HG03442 (cell line): ENCODE measurements at regions not wholly inside any gene's neighbourhood (a gene's known extent, or its start where the extent isn't known, plus 50 kb on each side); places are given as distances from the start of the nearest gene placed in this dataset.
A peak's percentile ranks its signal among the peaks of the same experiment; 100 is the strongest.
"Not testable (repeated sequence)": the region's sequence is repeated elsewhere in the genome, so short reads cannot be mapped to it uniquely, and the experiment has no call there.

Experiments used
- ATAC-seq: cut with Tn5 transposase; IDR thresholded peaks from one replicate; pipeline ENCODE4 v1.9.1; 2021; ENCODE audit warnings: mild to moderate bottlenecking, moderate library complexity; ENCODE audit not compliant: unreplicated experiment

DNA sequence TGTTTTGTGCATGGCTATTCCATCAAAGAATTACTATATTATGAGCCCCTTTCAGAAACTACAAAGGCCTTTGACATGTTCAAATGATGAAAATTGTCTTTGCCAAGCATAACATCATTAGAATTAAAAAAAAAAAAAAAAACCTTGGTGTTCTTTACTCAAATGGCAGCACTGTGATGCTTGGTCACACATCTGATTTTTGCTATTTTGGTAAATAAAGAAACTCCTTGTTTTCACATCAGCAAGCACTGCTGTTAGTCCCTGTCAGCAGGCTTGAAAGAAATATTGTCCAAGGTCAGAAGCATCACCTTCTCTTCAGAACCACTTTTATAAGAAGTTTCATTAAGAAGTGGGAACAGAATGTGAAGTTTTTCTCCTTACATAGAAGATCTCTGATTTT is 537.3 kb downstream of the MFSD1 start:
- ATAC-seq: no peak

DNA sequence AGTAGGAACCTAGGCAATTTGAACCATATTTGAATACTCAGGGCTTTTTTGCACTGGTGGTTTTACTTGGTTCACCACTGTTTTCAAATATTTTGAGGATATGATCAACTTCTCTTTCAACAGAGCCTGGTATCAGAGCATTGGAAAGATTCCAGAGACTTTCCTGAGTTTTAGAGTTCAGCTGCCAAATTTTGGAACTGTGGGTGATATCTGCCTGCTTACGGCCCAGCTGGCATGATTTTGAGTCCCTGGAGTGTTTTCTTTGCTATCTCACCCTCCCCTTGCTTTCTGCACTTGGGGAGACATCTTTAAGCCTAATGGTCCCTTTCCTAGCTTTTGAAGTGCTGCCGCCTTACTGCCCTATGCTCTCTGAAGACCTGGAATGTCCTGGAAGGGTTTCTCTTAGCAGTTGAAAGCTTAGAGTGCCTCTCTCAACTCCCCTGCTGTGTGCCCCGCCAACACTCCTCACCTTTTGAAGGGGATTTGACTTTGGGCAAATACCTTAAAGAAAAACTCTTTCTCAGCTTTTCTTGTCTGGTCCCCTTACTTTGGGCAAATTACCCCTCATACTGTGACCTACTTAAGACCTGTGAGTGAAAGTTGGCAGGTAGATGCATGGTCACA is 539.1 kb downstream of the MFSD1 start:
- ATAC-seq: no peak

DNA sequence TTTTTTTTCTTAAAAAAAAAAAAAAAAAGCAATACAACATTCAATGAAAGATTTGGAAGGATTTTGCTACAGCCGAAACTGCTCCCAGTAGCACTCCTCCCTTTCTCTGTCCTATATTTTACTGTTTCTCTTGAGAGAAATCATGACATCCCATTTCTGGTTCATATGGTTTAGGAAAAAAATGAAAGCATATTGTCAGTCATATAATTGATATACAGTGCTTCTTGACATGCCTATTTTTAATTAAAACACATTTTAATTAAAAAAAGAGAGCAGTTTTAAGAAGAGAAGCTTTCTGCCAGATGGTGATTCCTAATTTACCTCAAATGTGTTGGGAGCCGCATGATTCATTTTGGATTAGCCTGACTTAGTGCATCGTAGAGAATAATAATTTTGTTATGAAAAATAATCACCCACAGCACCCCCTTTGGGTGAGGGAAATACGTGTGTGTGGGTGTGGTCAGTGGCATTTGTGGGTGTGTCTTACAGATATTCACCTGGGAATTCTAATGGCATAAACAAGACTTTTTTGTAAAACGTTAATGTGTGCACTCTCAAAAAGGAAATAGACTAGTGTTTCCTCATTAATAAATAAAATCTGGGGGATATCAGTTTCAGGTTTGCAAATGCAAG is 544.5 kb downstream of the MFSD1 start:
- ATAC-seq: no peak

DNA sequence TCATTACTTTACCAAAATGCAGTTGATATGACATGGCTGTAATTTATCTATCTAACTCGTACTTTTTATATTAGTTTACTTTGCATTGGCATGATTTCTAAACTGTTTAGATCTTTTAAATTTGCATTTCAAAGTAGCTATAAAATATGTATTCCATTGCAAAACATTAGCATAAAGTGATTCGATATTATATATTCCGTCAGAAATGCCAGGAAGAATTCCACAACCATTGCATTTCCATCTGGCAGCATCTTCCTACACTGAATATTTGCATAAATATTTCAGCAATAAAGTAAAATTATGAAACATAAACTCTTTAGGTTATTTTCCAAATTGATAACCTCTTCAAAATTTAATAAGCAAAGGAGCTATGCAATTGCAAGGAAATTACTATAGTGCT is 546.6 kb downstream of the MFSD1 start:
- no peak for ATAC-seq

DNA sequence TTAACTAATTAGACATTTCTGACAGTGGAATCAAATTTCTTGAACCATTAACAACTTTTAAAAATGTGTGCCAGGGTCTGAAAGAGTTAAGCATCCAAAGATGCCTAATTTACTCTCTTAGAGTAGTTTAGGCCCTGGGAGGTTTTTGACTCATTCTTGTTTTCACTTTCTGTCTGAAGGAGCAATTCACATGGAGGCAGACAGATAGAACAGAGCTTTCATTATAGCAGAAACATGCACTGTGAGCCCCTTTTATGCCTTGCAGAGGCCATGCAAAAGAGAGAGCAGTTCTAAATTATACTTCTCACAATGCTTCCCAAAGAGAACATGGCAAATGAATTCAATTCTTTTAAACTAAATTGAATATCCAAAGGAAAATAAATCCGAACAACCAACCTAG is 554.8 kb downstream of the MFSD1 start:
- ATAC-seq: peak; percentile 82

DNA sequence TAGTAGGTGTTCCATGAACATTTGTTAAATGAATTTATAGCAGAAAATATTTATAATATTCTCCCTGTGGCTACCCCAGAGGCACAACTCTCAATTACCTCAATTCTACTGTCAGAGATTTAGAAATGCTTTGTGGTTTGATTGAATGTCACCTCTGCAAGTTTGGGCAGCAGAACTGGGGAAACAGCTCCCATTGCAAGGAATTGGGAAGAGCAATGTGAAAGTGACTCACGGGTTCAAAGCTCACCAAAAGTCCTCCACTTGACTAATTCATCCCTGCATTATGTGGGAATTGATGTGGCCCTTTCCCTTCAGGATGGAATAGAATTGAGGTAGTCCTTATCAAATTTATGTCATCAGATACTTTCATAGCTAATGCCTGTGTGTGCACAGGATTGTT is 562.7 kb downstream of the MFSD1 start:
- no peak for ATAC-seq

DNA sequence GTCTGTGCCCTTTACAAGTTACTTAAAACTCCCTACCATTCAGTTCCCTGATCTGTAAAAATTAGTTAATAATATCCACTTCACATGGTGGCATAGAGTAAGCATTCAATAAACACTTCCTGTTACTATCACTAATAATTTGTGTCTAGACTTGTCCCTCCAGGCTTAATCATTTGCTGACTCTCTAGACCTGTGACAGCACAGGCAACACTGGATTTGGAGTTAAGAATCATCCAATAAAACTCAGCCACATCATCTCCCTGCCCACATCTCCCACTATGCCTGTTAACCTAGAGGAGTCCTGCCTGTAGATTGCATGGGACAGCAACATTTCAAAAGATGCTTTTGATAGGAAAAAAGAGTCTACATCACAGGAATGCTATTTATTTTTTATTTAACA is 564.6 kb downstream of the MFSD1 start:
- ATAC-seq: no peak

DNA sequence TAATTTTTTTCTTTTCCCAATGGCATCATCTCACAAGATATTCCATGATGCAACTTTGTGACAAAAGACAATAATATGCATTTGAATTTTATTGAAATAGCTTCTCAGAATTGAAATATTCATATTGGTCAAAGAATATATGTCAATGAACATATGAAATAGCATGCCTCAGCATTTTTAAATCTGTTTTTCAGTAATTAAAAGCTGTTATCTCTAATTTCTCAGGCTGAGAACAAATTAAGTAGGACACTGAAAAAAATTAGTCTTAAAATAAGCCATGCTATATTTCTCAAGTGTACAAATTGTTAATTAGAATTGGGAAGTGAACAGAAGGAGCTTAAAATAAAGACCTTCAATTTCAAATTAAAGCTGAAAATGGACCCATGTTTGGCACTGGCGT is 570.1 kb downstream of the MFSD1 start:
- ATAC-seq: no peak

DNA sequence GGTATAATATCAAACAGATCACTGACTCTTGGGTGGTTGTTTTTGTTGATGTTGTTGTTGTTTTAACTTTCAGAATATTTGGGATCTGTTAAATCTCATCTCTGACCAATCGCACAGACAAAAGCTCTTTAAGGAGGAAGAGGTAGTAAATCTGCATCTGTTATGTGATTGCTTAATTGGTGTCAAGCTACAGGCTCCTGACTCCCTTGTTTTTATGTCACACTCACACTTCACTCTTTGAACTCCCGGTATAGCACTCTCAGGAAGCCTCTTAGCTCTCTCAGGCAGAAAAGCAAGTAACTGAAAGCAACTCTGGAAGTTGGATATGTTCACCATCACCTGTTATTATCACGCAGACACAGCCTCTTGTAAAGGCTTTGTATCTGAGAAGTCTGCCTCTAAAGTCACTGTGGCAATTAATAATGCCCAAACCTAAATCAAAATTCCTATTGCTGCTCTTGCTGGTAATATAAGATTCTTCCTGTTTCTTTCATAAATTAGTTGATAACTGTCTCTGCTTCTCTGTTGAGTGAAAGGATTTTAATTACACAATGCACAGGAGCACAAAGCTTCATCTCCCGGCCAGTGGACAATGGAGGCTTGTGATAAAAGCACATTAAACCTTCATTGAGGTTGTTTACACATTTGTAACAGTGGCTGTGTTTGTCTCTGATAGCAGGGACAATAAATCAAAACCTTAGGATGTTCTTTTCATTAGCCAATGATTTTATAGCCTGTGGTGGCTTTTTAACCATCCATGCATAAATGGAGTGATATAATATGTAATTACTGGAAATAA is 576.7 kb downstream of the MFSD1 start:
- no peak for ATAC-seq

DNA sequence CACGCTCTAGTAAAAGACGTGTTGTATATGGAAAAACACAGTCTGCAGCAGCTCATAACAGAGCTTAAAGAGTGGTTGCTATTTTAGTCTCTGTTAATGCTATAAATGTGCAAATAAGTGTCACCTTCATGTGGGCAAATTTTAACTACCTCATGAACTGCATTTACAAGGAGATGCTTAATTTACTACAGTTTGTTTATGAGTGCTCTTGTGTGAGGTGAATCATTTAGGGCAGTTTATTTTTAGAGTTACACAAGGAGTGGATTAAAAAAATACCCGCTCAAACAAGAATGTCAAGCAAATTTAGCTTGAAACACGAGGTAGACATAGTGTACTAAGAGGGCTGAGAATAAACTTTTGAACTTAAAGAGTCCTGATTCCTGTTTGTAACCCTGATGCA is 579.0 kb downstream of the MFSD1 start:
- ATAC-seq: no peak

DNA sequence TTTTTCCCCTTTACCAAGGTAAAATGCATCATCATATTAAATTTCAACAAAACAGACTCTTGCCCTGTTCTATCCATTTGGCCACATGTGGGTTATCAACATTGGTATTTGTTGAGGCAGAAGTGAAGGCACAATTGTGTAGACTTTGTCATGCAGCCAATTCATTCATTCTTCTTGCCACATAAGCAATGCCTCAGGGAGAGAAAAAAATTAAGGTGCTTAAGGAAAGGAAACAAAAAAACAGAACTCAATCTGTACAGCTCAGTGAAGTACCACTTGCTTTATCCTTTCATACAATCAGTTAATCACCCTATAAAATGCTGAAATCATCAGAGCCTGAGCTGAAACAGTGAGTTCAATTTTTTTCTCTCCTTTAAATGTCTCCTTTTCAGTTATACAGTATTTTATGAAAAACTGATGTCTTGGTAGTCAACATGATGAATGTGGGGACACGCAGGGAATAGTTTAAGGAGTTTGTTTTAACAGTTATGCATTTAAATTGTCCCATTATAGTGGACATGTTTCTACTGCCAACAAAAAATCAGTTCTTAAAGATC is 588.9 kb downstream of the MFSD1 start:
- no peak for ATAC-seq

DNA sequence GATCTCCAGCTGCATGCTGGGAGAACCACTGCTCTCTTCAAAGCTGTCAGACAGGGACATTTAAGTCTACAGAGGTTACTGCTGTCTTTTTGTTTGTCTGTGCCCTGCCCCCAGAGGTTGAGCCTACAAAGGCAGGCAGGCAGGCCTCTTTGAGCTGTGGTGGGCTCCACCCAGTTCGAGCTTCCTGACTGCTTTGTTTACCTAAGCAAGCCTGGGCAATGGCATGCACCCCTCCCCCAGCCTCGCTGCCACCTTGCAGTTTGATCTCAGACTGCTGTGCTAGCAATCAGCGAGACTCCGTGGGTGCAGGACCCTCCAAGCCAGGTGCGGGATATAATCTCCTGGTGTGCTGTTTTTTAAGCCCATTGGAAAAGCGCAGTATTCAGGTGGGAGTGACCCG is 591.0 kb upstream of the IL12A start:
- not testable (repeated sequence) for ATAC-seq

DNA sequence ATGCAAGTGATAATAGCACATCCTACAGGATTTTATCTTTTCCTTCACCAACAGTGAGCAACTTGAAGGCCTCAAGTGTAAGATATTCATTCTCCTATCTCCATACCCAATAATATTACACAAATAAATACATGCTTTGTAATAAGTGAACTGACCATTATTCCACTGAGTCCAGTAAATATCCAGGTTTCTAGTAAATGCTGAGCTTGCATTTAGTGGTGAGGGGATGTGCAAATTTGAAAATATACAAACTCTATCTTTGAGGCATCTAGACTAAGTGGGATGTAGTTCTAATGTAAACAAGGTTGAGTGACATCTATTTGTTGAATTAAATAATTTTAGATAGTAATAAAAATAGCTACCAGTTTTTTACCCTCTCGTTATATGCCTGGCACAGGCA is 587.6 kb upstream of the IL12A start:
- ATAC-seq: no peak

DNA sequence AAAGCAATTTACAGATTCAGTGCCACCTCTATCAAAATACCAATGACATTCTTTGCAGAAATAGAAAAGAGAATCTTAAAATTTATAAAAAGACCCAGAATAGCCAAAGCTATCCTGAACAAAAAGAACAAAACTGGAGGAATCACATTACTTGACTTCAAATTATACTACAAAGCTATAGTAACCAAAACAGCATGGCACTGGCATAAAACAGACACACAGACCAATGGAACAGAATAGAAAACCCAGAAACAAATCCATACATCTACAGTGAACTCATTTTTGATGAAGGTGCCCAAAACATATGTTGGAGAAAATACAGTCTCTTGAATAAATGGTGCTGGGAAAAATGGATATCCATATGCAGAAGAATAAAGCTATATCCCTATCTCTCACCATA is 578.9 kb upstream of the IL12A start:
- ATAC-seq: not testable (repeated sequence)

DNA sequence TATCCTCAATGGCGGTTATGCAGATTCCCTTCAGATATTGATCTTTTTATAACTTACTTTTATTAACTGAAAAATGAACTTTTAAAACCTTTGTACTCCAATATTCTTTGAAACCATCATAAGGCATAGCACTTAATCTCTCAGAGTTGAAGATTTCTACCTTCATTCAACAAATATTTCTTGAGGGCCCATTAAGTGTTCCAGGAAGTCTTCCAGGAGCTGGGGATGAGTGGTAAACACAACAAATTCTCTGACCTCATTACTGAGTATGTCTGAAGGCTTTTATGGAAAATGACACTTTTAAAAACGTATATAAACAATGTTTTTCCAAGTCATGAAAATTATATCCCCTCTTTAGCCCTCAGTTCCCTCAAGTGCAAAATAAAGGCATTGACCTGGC is 575.3 kb upstream of the IL12A start:
- no peak for ATAC-seq

DNA sequence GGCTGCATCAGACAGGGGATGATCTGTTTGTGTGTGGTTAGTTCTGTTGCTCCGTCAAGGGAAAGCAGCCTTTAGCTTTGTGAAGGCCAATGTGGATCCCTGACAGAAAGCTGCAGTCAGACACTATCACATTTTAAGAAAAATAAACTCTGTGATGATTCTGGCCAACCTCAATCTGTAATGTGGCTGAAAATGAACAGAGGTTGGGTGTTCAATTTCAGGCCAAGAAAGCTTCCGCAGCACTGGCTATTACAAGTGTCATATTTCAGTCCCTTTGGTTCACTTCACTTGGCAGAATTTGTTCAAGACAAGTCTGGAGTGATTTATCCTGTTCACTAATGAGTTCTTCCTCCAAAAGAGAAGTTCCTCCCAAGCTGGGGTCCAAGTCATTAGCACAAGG is 571.8 kb upstream of the IL12A start:
- no peak for ATAC-seq

DNA sequence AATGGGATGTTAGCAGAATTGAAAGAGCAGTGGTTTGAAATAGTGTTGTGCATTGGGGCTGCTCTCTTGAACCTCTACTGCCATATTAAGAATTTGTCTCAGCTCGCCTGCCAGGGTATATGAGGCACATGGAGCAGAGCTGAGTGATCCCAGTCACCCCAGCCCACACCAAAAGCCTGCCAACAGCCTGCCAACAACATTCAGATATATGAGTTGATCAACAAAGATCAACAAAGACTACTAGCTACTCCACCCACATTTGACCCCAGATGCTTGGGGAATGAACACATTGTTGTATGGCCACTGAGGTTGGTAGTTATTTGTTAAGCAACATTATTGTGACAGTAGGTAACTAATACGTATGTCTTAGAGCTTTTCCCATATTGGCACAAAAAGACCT is 570.9 kb upstream of the IL12A start:
- ATAC-seq: no peak

DNA sequence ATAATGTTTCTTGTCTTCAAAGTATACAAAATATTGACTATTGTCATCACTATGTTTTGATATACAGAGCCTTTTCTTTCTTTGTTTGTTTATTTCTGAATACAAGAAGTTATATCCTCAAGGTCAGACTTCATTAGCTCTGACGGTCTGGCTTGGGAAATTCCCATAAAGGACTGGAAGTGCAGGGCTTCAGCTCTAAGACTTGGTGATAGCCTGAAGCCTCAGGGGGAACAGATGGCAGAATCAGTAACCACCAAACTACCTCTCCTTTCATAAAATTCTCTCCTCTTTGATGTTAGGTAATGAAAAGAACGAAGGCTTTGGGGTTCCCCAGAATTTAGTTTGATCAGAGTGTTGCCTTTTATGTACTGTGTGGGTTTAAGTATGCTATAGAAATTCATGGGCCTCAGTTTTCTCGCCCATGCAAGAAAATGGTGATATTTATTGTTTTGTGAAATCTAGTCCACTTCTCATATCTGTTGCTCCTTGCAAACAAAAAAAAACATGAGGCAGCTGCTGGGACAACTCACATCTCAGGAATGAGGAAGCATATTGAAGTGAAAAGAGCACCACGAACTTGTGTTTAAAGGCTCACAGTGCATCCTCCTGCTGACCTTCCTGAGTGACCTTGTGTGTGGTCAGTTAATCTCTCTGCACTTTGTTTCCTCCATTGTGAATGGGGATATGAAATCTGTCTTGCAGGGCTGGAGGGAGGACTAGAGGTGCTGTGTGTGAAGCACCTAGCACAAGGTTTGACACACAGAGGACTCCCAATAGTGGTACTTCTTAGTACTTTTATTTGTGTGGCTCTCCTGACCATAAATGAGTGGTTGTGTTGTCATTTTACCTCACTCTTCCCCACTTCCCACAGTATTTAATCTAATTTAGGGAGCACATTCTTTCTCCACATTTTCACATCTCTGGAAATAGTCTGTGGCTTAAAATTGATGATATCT is 569.8 kb upstream of the IL12A start:
- ATAC-seq: no peak

DNA sequence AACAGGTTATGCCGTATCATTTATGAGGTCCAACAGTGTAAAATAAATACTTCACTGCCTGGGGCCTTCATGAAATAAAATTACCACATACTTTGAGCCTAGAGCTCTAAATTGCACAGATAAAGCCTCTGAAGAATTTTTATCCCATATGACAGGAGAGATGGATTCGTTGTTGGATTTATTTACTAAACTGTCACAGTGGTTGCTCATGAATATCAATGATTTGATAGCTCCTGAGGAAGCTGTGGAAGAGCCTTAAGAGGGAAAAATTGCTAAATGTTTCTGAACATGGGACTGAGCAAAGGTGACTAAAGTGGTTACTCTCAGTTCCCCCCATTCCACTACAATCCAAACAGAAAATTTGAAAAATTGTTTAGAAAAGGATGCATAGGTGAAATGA is 558.9 kb upstream of the IL12A start:
- no peak for ATAC-seq

DNA sequence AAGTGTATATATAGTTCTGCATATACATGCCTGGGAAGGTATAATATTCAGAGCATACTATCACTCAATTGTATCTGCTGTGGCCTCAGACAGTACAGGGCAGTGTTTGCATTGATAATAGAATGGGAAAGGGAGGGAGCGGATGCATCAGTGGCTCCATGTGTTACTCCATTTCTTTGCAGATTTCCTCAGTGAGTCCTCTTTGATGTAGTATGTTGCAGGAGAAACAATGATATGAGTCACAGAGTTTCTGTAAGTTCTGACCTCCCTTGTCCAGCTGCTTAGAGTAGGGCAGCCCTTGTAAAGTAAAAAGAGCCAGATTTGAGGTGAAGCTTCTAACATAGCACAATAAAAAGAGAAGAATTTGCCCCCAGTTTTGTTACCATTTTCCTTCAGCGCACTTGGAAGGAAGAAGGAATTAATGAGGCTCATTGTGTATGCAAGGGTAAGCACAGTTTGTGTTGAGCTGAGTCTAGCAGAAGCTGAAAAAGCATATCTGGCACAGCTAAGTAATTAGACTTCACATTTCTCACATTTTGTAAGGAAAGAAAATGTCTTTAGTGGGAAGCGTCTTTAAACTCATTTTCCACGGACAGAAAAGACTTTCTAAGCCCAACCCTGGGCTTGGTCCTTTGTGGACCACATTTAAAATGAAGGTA is 555.8 kb upstream of the IL12A start:
- no peak for ATAC-seq
